ENCODE measurements at regions not wholly inside any gene's neighbourhood (a gene's known extent, or its start where the extent isn't known, plus 50 kb on each side); places are given as distances from the start of the nearest gene placed in this dataset.

- Histone ChIP-seq H3K9me3 (ENCODE audit: insufficient read depth, low read depth, low read length) (no peaks in the 10 kb centered on the region), H3K4me3 (ENCODE audit: low read length) (no peak overlapping the region), H3K27me3 (ENCODE audit: insufficient read depth, low read length) (no peaks in the 10 kb centered on the region), H3K36me3 (ENCODE audit: insufficient read depth, low read length) (no peaks in the 10 kb centered on the region), H3K9ac (ENCODE audit: low read depth, low read length) (no peak overlapping the region), H3K27ac (ENCODE audit: low read depth, low read length) (no peak overlapping the region), H3K4me1 (ENCODE audit: insufficient read depth, low read length) (no peaks in the 10 kb centered on the region)
Observed at GRCh38 chr2:15074319-15074718, 441.8 kb downstream of the LRATD1 start.

DNA sequence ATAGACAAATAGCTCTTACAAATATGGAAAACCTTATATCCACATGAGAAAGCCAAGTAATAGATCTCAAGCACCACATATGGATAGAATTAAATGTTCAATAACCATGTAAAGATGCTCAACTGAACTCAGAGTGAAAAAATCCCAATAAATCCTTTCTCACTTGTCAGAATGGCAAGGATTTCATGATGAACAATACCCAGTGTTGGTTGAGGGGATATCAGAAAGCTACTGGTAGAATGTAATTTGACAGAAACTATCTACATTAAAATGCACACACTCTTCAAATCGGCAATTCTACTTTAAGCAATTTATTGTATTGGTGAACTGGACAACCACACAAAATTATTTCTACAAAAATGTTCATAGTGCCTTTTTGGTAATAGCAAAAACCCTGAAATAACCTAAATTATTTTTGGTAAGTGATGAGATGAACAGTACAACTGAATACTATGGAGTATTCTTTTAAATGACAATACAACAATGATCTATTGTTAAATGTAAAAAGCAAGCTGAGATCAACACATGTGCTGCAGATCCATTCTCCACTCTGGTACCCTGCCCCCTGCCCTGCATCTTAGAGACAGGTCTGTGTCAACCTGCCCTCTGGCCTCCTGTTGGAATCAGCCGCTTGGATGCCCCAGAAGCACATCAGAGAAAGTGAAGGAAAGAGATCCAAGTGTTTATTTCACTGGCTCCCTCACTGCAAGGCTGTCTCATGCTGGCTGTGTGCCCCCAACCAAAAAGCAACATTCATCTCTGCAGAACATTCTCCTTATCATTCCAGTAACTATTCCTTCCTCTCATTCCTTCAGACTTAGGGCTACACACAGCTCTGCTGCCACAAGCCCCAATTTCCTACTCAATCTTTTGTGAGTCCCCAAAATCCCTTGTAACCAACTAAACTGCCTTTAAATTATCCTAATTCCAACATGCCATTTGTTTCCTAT is 442.5 kb downstream of the LRATD1 start:
- H3K27ac ChIP-seq (ENCODE audit: low read depth, low read length), result no peak overlapping the region
- no peaks in the 10 kb centered on the region for H3K4me1 ChIP-seq (ENCODE audit: insufficient read depth, low read length)
- no peaks in the 10 kb centered on the region for H3K9me3 ChIP-seq (ENCODE audit: insufficient read depth, low read depth, low read length)
- no peaks in the 10 kb centered on the region for H3K27me3 ChIP-seq (ENCODE audit: insufficient read depth, low read length)
- no peak overlapping the region for H3K9ac ChIP-seq (ENCODE audit: low read depth, low read length)
- H3K4me3 ChIP-seq (ENCODE audit: low read length), result no peak overlapping the region
- WGBS, result 92% methylated on average over 2 of the region's 2 CpGs
- no peaks in the 10 kb centered on the region for H3K36me3 ChIP-seq (ENCODE audit: insufficient read depth, low read length)

- H3K4me1 ChIP-seq (ENCODE audit: insufficient read depth, low read length), result no peaks in the 10 kb centered on the region
- H3K36me3 ChIP-seq (ENCODE audit: insufficient read depth, low read length), result no peaks in the 10 kb centered on the region
- H3K27me3 ChIP-seq (ENCODE audit: insufficient read depth, low read length), result no peaks in the 10 kb centered on the region
- no peak overlapping the region for H3K27ac ChIP-seq (ENCODE audit: low read depth, low read length)
- no peak overlapping the region for H3K9ac ChIP-seq (ENCODE audit: low read depth, low read length)
- H3K4me3 ChIP-seq (ENCODE audit: low read length), result no peak overlapping the region
- H3K9me3 ChIP-seq (ENCODE audit: insufficient read depth, low read depth, low read length), result no peaks in the 10 kb centered on the region
Observed at GRCh38 chr2:15076668-15077067, 444.2 kb downstream of the LRATD1 start.

- Histone ChIP-seq H3K36me3 (ENCODE audit: insufficient read depth, low read length) (no peaks in the 10 kb centered on the region), H3K4me3 (ENCODE audit: low read length) (no peak overlapping the region), H3K27me3 (ENCODE audit: insufficient read depth, low read length) (no peaks in the 10 kb centered on the region), H3K9ac (ENCODE audit: low read depth, low read length) (no peak overlapping the region), H3K27ac (ENCODE audit: low read depth, low read length) (no peak overlapping the region), H3K9me3 (ENCODE audit: insufficient read depth, low read depth, low read length) (no peaks in the 10 kb centered on the region), H3K4me1 (ENCODE audit: insufficient read depth, low read length) (no peaks in the 10 kb centered on the region)
- WGBS, result 91% methylated on average over 5 of the region's 6 CpGs
Observed at GRCh38 chr2:15081356-15081755, 448.8 kb downstream of the LRATD1 start.

DNA sequence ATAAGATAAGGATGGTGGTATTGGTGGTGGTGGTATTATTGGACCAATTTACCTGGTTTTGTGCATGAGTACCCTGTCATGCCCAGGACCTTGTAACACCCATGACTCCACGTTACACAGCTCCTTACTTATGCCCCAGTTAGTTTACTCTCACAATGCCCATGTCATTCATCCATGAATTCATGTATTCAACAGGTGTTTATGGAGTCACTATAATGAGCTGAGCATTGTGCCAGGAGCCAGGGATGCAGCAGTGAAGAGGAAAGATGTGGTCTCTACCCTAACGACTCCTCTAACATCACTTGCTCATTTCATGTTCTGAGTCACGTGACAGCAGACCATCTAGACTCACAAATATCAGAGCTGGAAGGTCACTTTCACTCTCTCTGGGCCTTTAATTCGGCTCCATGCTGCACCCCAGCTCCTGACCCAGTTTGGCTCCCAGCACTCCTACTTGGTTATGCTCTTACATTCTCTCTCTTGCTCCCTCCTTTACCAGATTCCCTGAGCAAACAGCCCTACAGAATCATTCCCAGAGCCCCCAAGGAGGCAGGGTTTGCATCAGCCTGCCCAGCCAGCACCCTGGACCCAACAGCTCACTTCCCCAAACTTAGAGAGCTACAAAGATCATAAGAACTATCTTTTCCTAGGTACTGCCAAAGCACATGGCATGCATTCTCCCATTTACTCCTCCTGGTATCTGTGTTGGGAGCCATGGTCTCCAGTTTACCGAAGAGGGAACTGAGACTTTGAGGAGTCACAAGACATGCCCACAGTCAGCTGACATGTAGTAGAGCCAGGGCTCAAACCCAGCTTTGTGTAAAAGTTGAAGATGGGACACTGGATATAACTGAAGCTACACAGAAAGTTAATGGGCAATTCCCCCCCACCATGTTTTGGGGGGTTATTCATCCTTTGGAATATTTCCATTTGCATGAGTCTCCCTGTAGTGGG is 449.9 kb downstream of the LRATD1 start:
- Histone ChIP-seq H3K4me3 (ENCODE audit: low read length) (no peak overlapping the region), H3K36me3 (ENCODE audit: insufficient read depth, low read length) (no peaks in the 10 kb centered on the region), H3K27ac (ENCODE audit: low read depth, low read length) (no peak overlapping the region), H3K9ac (ENCODE audit: low read depth, low read length) (no peak overlapping the region), H3K4me1 (ENCODE audit: insufficient read depth, low read length) (no peaks in the 10 kb centered on the region), H3K27me3 (ENCODE audit: insufficient read depth, low read length) (no peaks in the 10 kb centered on the region), H3K9me3 (ENCODE audit: insufficient read depth, low read depth, low read length) (no peaks in the 10 kb centered on the region)
- WGBS, result 93% methylated on average over 5 of the region's 5 CpGs

GRCh38 chr2:15084826-15085489 is 452.4 kb downstream of the LRATD1 start:
- Histone ChIP-seq H3K4me1 (ENCODE audit: insufficient read depth, low read length) (no peaks in the 10 kb centered on the region), H3K27me3 (ENCODE audit: insufficient read depth, low read length) (no peaks in the 10 kb centered on the region), H3K36me3 (ENCODE audit: insufficient read depth, low read length) (no peaks in the 10 kb centered on the region), H3K27ac (ENCODE audit: low read depth, low read length) (no peak overlapping the region), H3K4me3 (ENCODE audit: low read length) (no peak overlapping the region), H3K9me3 (ENCODE audit: insufficient read depth, low read depth, low read length) (no peaks in the 10 kb centered on the region), H3K9ac (ENCODE audit: low read depth, low read length) (no peak overlapping the region)
- 79% methylated on average over 32 of the region's 33 CpGs for WGBS

DNA sequence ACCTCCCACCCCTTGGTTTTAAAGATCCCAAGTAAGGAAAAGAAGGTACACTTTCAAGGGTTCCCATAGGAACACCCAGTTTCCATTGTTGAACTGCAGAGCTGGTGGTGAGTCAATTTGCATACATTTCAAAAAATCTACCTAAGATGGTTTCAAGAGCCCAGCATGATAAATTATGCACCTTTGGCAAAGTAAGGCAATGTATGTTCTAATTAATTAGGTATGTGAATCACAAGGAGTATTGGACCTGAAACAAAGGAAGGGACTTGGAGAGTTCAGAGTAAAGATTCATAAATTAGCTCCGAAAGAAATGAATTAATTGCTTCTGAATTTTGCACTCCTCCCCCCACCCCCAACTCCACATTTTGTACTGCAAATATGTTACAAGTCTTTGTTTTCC is 459.7 kb downstream of the LRATD1 start:
- H3K27me3 ChIP-seq (ENCODE audit: insufficient read depth, low read length), result no peaks in the 10 kb centered on the region
- H3K9me3 ChIP-seq (ENCODE audit: insufficient read depth, low read depth, low read length), result no peaks in the 10 kb centered on the region
- WGBS, result 85% methylated on average over 1 of the region's 1 CpG
- peaks cover 24% of the 10 kb centered on the region for H3K4me1 ChIP-seq (ENCODE audit: insufficient read depth, low read length)
- no peak overlapping the region for H3K27ac ChIP-seq (ENCODE audit: low read depth, low read length)
- no peaks in the 10 kb centered on the region for H3K36me3 ChIP-seq (ENCODE audit: insufficient read depth, low read length)
- no peak overlapping the region for H3K4me3 ChIP-seq (ENCODE audit: low read length)
- no peak overlapping the region for H3K9ac ChIP-seq (ENCODE audit: low read depth, low read length)

- H3K36me3 ChIP-seq (ENCODE audit: insufficient read depth, low read length), result no peaks in the 10 kb centered on the region
- H3K4me3 ChIP-seq (ENCODE audit: low read length), result no peak overlapping the region
- 68% methylated on average over 6 of the region's 6 CpGs for WGBS
- H3K27ac ChIP-seq (ENCODE audit: low read depth, low read length), result no peak overlapping the region
- peaks cover 28% of the 10 kb centered on the region for H3K4me1 ChIP-seq (ENCODE audit: insufficient read depth, low read length)
- H3K9me3 ChIP-seq (ENCODE audit: insufficient read depth, low read depth, low read length), result no peaks in the 10 kb centered on the region
- H3K27me3 ChIP-seq (ENCODE audit: insufficient read depth, low read length), result no peaks in the 10 kb centered on the region
- no peak overlapping the region for H3K9ac ChIP-seq (ENCODE audit: low read depth, low read length)
Observed at GRCh38 chr2:15092691-15093090, 460.2 kb downstream of the LRATD1 start.

GRCh38 chr2:15094161-15094560 is 461.6 kb downstream of the LRATD1 start:
- H3K4me1 ChIP-seq (ENCODE audit: insufficient read depth, low read length), result peaks cover 28% of the 10 kb centered on the region
- no peak overlapping the region for H3K27ac ChIP-seq (ENCODE audit: low read depth, low read length)
- WGBS, result 96% methylated on average over 1 of the region's 1 CpG
- no peaks in the 10 kb centered on the region for H3K9me3 ChIP-seq (ENCODE audit: insufficient read depth, low read depth, low read length)
- no peaks in the 10 kb centered on the region for H3K27me3 ChIP-seq (ENCODE audit: insufficient read depth, low read length)
- H3K4me3 ChIP-seq (ENCODE audit: low read length), result no peak overlapping the region
- H3K36me3 ChIP-seq (ENCODE audit: insufficient read depth, low read length), result no peaks in the 10 kb centered on the region
- H3K9ac ChIP-seq (ENCODE audit: low read depth, low read length), result no peak overlapping the region

GRCh38 chr2:15096873-15097272 is 464.3 kb downstream of the NBAS start:
- Histone ChIP-seq H3K4me3 (ENCODE audit: low read length) (no peak overlapping the region), H3K27ac (ENCODE audit: low read depth, low read length) (peak overlapping the region; percentile 53; the same call in 1 of the 2 replicates), H3K4me1 (ENCODE audit: insufficient read depth, low read length) (peaks cover 28% of the 10 kb centered on the region), H3K27me3 (ENCODE audit: insufficient read depth, low read length) (no peaks in the 10 kb centered on the region), H3K36me3 (ENCODE audit: insufficient read depth, low read length) (no peaks in the 10 kb centered on the region), H3K9me3 (ENCODE audit: insufficient read depth, low read depth, low read length) (no peaks in the 10 kb centered on the region), H3K9ac (ENCODE audit: low read depth, low read length) (no peak overlapping the region)

DNA sequence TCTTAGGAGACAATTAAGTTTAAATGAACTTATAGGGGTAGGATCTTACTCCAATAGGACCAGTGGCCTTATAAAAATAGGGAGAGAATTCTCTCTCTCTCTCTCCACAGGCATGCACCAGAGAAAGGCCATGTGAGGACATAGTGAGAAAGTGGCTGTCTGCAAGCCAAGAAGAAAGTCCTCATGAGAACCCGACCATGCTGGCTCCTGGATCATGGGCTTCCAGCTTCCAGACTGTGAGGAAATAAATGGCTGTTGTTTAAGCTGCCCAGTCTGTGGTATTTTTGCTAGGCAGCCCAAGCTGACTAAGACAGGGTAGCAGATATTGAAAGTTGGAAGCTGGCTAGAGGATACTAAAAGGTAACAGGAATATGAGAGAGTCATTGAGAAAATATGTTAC is 454.0 kb downstream of the NBAS start:
- Histone ChIP-seq H3K27ac (ENCODE audit: low read depth, low read length) (no peak overlapping the region), H3K36me3 (ENCODE audit: insufficient read depth, low read length) (no peaks in the 10 kb centered on the region), H3K9me3 (ENCODE audit: insufficient read depth, low read depth, low read length) (peaks cover 15% of the 10 kb centered on the region), H3K4me1 (ENCODE audit: insufficient read depth, low read length) (no peaks in the 10 kb centered on the region), H3K27me3 (ENCODE audit: insufficient read depth, low read length) (no peaks in the 10 kb centered on the region), H3K4me3 (ENCODE audit: low read length) (no peak overlapping the region), H3K9ac (ENCODE audit: low read depth, low read length) (no peak overlapping the region)
- 95% methylated on average over 1 of the region's 1 CpG for WGBS

Data from HUES64 (cell line).